HG03442 (cell line): ENCODE measurements at regions not wholly inside any gene's neighbourhood (a gene's known extent, or its start where the extent isn't known, plus 50 kb on each side); places are given as distances from the start of the nearest gene placed in this dataset.

Experiments
- ATAC-seq: cut with Tn5 transposase; IDR thresholded peaks from one replicate; pipeline ENCODE4 v1.9.1; 2021; ENCODE audit warnings: mild to moderate bottlenecking, moderate library complexity; ENCODE audit not compliant: unreplicated experiment

DNA sequence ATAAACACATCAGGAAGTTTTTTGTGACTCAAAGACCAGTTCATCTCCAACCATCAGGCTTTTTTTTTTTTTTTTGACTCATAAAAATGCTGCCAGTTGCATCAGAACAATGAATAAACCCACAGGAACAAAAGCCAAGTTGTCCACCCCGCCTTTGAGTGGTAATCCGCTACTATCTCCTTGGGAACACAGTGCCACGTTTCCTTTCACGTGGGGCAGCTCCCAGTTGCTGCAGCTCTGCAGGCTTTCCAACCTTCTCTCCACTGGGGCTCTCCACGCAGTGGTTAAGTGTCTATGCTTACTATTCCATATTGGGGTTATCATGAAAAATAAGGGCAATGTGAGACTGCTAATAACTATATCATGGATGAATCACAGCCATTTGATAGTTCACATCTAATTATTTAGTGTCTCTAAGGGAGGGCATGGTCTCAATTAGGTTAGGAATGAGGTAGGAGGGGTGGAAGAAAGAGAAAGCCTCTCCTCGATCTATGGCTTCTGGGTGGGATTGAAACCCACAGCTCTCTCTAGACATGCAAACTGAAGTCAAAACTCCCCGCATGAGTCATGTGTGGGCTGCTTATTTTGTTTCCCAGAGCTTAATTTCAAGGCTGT lies 55.8 kb upstream of the ACTBL2 start:
- no peak for ATAC-seq

- ATAC-seq, result no peak
Observed at GRCh38 chr5:57537811-57538210, 55.2 kb upstream of the ACTBL2 start.

GRCh38 chr5:57532513-57533497 lies 50.2 kb upstream of the ACTBL2 start:
- no peak for ATAC-seq
